Stimulated activated naive B cell treated with anti-CD40 and anti-IgM and Interleukin-4, amounts not matched to agents 10 μg/mL and 1 μg/mL and 100 μg/mL, for 72 hours (primary cell): ENCODE measurements at regions not wholly inside any gene's neighbourhood (a gene's known extent, or its start where the extent isn't known, plus 50 kb on each side); places are given as distances from the start of the nearest gene placed in this dataset.

ENCODE experiments used
- ATAC-seq, 2 donors: fragments of 150-1000 bp; cut with Tn5 transposase; replicated peaks; 2 replicates each; pipeline ENCODE4 v1.10.0; 2021; ENCODE audit warnings: moderate library complexity in 1 of 2
- DNase-seq: peaks from one replicate; pipeline ENCODE4 v3.0.0; 2021
- H3K27ac Mint-ChIP-seq: one replicate; pipeline ENCODE4 v1.8.0; 2022; ENCODE audit warnings: mild to moderate bottlenecking, mixed read lengths
- H3K27me3 Mint-ChIP-seq, 2 donors: one replicate each; pipeline ENCODE4 v1.8.0; 2022; ENCODE audit warnings: mixed read lengths in 2 of 2
- H3K36me3 Mint-ChIP-seq, 2 donors: one replicate each; pipeline ENCODE4 v1.8.0; 2022; ENCODE audit warnings: mixed read lengths in 2 of 2, mild to moderate bottlenecking in 1 of 2
- H3K4me1 Mint-ChIP-seq, 2 donors: one replicate each; pipeline ENCODE4 v1.8.0; 2022; ENCODE audit warnings: mixed read lengths in 2 of 2, mild to moderate bottlenecking in 1 of 2
- H3K4me3 Mint-ChIP-seq, 2 donors: one replicate each; pipeline ENCODE4 v1.8.0; 2022; ENCODE audit warnings: mild to moderate bottlenecking in 2 of 2, mixed read lengths in 2 of 2, moderate library complexity in 1 of 2
- H3K9me3 Mint-ChIP-seq, 2 donors: one replicate each; pipeline ENCODE4 v1.8.0; 2022; ENCODE audit warnings: mixed read lengths in 2 of 2, mild to moderate bottlenecking in 1 of 2

GRCh38 chr4:44038811-44039210 lies 409.8 kb downstream of the KCTD8 start:
- Mint-ChIP-seq H3K4me1 (no peaks in the 10 kb centered on the region), H3K9me3 (peaks cover 0 to 2% of the 10 kb centered on the region in 2 donors), H3K4me3 (no peak overlapping the region), H3K27me3 (no peaks in the 10 kb centered on the region), H3K27ac (no peak overlapping the region), H3K36me3 (no peaks in the 10 kb centered on the region)
- no peak for DNase-seq
- no peak for ATAC-seq

DNA sequence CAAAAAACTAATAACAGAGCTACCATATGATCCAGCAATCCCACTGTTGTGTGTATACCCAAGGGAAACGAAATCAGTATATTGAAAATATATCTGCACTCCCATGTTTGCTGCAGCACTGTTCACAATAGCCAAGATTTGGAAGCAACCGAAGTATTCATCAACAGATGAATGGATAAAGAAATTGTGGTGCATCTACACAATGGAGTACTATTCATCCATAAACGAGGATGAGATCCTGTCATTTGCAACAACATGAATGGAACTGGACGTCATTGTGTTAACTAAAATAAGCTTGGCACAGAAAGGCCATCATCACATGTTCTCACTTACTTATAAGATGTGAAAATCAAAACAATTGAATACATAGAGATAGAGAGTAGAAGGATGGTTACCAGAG lies 402.1 kb downstream of the KCTD8 start:
- H3K4me3 Mint-ChIP-seq, result no peak overlapping the region

DNA sequence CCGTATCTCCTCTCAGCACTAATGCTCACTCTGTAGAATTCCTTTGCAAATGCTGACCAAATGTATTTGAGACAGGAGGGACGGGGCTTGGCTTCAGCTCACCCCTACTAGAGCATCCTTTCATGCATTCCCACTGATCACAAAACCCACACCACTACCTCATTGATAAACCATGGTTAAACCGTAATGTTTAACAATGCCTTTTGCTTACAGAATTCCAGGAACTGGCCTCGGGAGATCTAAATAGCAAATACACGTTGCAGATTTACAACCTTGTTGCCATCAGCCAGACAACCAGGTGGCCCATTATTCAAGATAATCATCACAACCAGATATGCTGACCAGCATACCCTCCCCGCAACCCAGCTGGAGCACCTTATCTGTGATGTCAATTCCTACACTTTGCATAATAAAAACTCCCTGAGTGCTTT lies 391.9 kb downstream of the KCTD8 start:
- DNase-seq (no peak), ATAC-seq (no peak)
- Mint-ChIP-seq H3K27me3 (no peaks in the 10 kb centered on the region), H3K9me3 (peaks cover 0 to 2% of the 10 kb centered on the region in 2 donors), H3K4me3 (no peak overlapping the region), H3K27ac (peak overlapping the region; percentile 53), H3K4me1 (peaks cover 0 to 2% of the 10 kb centered on the region in 2 donors), H3K36me3 (no peaks in the 10 kb centered on the region)

More for the DNA sequence above, 402.1 kb downstream of the KCTD8 start:
- ATAC-seq (no peak), DNase-seq (no peak)
- no peak overlapping the region for H3K27ac Mint-ChIP-seq
- H3K9me3 Mint-ChIP-seq, result peaks cover 0 to 7% of the 10 kb centered on the region in 2 donors
- H3K36me3 Mint-ChIP-seq, result no peaks in the 10 kb centered on the region
- no peaks in the 10 kb centered on the region for H3K27me3 Mint-ChIP-seq
- H3K4me1 Mint-ChIP-seq, result no peaks in the 10 kb centered on the region

DNA sequence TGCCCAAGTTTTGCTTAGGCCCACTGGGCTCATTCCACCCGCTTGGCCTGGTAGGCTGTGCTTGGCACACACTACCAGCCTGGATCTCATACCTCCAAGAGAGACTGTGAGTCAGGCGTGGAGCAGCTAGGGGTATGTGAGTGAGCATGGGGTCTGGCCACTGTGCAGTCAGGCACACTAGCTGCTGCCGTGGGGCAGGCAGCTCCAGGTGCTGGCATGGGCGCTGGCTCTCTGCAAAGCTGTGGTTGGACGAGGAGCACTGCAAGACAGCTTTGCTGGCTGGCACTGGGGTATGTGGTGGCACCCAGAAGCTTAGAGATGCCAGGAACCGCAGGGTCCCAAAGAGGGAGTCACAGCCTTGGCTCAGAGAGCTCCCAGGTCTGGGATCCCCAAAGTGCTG lies 377.8 kb downstream of the KCTD8 start:
- Mint-ChIP-seq H3K9me3 (no peaks in the 10 kb centered on the region), H3K36me3 (no peaks in the 10 kb centered on the region), H3K27ac (no peak overlapping the region), H3K4me1 (no peaks in the 10 kb centered on the region), H3K4me3 (no peak overlapping the region), H3K27me3 (no peaks in the 10 kb centered on the region)
- peak in 1 of 2 donors; percentile 19 for ATAC-seq
- no peak for DNase-seq

- Mint-ChIP-seq H3K27ac (no peak overlapping the region), H3K4me3 (no peak overlapping the region), H3K27me3 (no peaks in the 10 kb centered on the region), H3K4me1 (no peaks in the 10 kb centered on the region), H3K36me3 (no peaks in the 10 kb centered on the region), H3K9me3 (no peaks in the 10 kb centered on the region)
- DNase-seq (no peak), ATAC-seq (no peak)
Observed at GRCh38 chr4:44071959-44072955, 376.4 kb downstream of the KCTD8 start.

DNA sequence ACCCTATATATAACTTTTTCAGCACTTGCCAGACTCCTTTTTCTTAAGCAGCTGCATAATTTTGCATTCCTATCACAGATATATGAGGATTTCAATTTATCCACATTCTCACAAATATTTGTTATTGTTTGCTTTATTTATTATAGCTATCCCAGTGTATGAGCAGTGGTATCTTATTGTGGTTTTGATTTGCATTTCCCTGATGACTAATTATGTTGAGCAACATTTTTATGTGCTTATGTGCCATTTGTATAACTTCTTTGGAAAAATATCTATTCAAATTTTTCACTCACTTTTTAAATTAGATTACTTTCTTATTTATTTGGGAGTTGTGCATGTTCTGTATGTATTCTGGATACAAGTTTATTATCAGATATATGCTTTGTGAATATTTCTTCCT lies 361.9 kb downstream of the KCTD8 start:
- no peak overlapping the region for H3K27ac Mint-ChIP-seq
- H3K9me3 Mint-ChIP-seq, result no peaks in the 10 kb centered on the region
- H3K4me1 Mint-ChIP-seq, result no peaks in the 10 kb centered on the region
- no peaks in the 10 kb centered on the region for H3K27me3 Mint-ChIP-seq
- H3K36me3 Mint-ChIP-seq, result no peaks in the 10 kb centered on the region
- no peak for DNase-seq
- no peak overlapping the region for H3K4me3 Mint-ChIP-seq
- no peak for ATAC-seq

DNA sequence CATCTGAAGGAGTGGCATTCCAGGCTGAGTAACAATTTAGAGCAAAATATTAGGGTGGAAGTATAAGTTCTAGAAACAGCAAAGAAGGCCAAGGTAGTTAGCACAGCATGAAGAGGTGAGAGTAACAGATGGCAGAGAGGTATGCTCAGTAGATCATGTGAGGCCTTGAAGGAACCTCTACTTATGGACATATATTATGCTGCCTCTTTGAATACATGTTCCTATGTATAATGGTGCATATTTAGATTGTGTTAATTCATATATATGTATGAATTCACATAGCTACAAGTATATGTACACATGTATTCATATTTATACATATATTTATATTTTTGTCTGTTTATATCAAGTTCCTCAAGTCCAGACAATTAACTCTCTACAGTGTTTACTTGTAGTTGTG lies 355.2 kb downstream of the KCTD8 start:
- Mint-ChIP-seq H3K36me3 (no peaks in the 10 kb centered on the region), H3K4me3 (no peak overlapping the region), H3K27me3 (no peaks in the 10 kb centered on the region), H3K9me3 (no peaks in the 10 kb centered on the region), H3K27ac (no peak overlapping the region), H3K4me1 (no peaks in the 10 kb centered on the region)
- no peak for ATAC-seq
- DNase-seq, result no peak

DNA sequence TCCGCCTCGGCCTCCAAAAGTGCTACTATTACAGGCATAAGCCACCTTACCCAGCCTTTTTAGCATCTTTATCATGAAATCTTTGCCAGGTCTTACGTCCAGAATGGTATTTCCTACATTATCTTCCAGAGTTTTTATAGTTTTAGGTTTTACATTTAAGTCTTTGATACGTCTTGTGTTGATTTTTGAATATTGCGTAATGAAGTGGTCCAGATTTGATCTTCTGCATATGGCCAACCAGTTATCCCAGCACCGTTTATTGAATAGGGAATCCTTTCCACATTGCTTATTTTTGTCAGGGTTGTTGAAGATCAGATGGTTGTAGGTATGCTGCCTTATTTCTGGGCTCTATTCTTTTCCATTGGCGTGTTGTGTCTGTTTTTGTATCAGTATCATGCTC lies 349.6 kb downstream of the KCTD8 start:
- peaks cover 0 to 3% of the 10 kb centered on the region in 2 donors for H3K9me3 Mint-ChIP-seq
- H3K27ac Mint-ChIP-seq, result no peak overlapping the region
- H3K4me3 Mint-ChIP-seq, result no peak overlapping the region
- no peaks in the 10 kb centered on the region for H3K4me1 Mint-ChIP-seq
- no peak for DNase-seq
- H3K36me3 Mint-ChIP-seq, result no peaks in the 10 kb centered on the region
- no peak for ATAC-seq
- H3K27me3 Mint-ChIP-seq, result no peaks in the 10 kb centered on the region

- Mint-ChIP-seq H3K27me3 (no peaks in the 10 kb centered on the region), H3K27ac (no peak overlapping the region)
Observed at GRCh38 chr4:44100456-44100855, 348.2 kb downstream of the KCTD8 start.

GRCh38 chr4:44118971-44119680 lies 329.5 kb downstream of the KCTD8 start:
- Mint-ChIP-seq H3K27me3 (no peaks in the 10 kb centered on the region), H3K9me3 (no peaks in the 10 kb centered on the region), H3K27ac (no peak overlapping the region), H3K4me1 (no peaks in the 10 kb centered on the region), H3K36me3 (no peaks in the 10 kb centered on the region), H3K4me3 (no peak overlapping the region)
- DNase-seq (no peak), ATAC-seq (peak in 1 of 2 donors; percentile 23)

More at GRCh38 chr4:44100456-44100855, 348.2 kb downstream of the KCTD8 start:
- H3K4me1 Mint-ChIP-seq, result no peaks in the 10 kb centered on the region
- H3K36me3 Mint-ChIP-seq, result no peaks in the 10 kb centered on the region
- ATAC-seq (no peak), DNase-seq (no peak)
- peaks cover 0 to 3% of the 10 kb centered on the region in 2 donors for H3K9me3 Mint-ChIP-seq
- H3K4me3 Mint-ChIP-seq, result no peak overlapping the region

- H3K27me3 Mint-ChIP-seq, result no peaks in the 10 kb centered on the region
- no peaks in the 10 kb centered on the region for H3K4me1 Mint-ChIP-seq
- H3K4me3 Mint-ChIP-seq, result no peak overlapping the region
- H3K27ac Mint-ChIP-seq, result no peak overlapping the region
- no peaks in the 10 kb centered on the region for H3K9me3 Mint-ChIP-seq
- DNase-seq, result no peak
- H3K36me3 Mint-ChIP-seq, result no peaks in the 10 kb centered on the region
- no peak for ATAC-seq
Observed at GRCh38 chr4:44120646-44121045, 328.0 kb downstream of the KCTD8 start.

DNA sequence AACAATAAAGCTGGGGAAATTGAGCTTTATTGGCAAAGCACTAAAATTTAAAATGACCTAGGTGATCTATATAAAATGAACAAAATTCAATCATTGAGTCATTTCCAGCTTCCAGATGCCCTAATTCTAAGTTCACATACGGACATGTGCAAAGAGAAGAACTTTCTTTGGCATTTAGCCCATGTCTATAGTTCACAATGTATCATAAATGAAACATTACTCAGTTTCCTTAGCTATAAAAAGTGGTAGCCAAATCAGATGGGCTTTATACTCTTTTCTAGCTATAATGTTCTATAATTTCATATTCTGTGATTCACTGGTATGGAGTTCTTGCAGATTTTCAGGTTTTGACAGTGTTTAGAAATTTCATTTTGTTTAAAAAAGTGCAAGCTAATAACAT lies 327.4 kb downstream of the KCTD8 start:
- no peak for ATAC-seq
- Mint-ChIP-seq H3K36me3 (no peaks in the 10 kb centered on the region), H3K4me1 (no peaks in the 10 kb centered on the region), H3K27ac (no peak overlapping the region), H3K9me3 (no peaks in the 10 kb centered on the region), H3K4me3 (no peak overlapping the region), H3K27me3 (no peaks in the 10 kb centered on the region)
- DNase-seq, result no peak
